ENCODE measurements at regions not wholly inside any gene's neighbourhood (a gene's known extent, or its start where the extent isn't known, plus 50 kb on each side); places are given as distances from the start of the nearest gene placed in this dataset.

DNA sequence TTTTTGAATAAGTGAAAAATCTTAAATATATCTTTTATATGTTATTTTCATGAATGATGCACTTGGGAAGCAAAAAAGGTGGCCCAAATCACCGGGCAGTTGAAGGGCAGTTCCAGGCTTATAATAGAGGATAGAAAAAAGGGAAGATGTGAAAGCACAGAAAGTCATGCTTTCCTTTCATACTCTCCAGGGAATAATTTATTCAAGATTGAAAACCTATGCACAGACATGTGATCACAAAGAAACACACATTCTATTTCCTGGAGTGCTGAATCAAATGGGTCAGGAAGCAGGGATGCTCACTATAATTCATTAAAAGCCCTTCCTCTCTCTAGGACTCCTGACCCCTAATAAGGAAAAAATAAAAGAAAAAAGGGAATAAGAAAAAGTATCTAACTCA is 66.1 kb upstream of the USP38 start:
- TF ChIP-seq POLR2A (IDR thresholded peaks at IDR 0.05) = no peak
- TF ChIP-seq, protein P1, sequence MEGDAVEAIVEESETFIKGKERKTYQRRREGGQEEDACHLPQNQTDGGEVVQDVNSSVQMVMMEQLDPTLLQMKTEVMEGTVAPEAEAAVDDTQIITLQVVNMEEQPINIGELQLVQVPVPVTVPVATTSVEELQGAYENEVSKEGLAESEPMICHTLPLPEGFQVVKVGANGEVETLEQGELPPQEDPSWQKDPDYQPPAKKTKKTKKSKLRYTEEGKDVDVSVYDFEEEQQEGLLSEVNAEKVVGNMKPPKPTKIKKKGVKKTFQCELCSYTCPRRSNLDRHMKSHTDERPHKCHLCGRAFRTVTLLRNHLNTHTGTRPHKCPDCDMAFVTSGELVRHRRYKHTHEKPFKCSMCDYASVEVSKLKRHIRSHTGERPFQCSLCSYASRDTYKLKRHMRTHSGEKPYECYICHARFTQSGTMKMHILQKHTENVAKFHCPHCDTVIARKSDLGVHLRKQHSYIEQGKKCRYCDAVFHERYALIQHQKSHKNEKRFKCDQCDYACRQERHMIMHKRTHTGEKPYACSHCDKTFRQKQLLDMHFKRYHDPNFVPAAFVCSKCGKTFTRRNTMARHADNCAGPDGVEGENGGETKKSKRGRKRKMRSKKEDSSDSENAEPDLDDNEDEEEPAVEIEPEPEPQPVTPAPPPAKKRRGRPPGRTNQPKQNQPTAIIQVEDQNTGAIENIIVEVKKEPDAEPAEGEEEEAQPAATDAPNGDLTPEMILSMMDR (IDR thresholded peaks at IDR 0.05) = no peak
